ENCODE measurements at regions not wholly inside any gene's neighbourhood (a gene's known extent, or its start where the extent isn't known, plus 50 kb on each side); places are given as distances from the start of the nearest gene placed in this dataset.

DNA sequence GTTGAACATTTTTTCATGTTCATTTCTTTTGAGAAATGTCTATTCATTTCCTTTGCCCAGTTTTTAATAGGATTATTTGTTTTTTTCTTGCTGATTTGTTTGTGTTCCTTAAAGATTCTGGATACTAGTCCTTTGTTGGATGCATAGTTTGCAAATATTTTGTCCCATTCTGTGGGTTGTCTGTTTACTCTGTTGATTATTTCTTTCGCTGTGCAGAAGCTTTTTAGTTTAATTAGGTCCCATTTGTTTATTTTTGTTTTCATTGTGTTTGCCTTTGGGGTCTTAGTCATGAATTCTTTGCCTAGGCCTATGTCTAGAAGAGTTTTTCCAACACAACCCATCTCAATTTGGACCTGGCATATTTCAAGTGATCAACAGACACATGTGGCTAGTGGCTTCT, 116.1 kb upstream of the GALNT2 start:
- DNase-seq (ENCODE audit: low read depth): no peak
- H3K4me3 ChIP-seq (ENCODE audit: low read depth, low read length): no peak overlapping the region
- TF ChIP-seq, protein P1, sequence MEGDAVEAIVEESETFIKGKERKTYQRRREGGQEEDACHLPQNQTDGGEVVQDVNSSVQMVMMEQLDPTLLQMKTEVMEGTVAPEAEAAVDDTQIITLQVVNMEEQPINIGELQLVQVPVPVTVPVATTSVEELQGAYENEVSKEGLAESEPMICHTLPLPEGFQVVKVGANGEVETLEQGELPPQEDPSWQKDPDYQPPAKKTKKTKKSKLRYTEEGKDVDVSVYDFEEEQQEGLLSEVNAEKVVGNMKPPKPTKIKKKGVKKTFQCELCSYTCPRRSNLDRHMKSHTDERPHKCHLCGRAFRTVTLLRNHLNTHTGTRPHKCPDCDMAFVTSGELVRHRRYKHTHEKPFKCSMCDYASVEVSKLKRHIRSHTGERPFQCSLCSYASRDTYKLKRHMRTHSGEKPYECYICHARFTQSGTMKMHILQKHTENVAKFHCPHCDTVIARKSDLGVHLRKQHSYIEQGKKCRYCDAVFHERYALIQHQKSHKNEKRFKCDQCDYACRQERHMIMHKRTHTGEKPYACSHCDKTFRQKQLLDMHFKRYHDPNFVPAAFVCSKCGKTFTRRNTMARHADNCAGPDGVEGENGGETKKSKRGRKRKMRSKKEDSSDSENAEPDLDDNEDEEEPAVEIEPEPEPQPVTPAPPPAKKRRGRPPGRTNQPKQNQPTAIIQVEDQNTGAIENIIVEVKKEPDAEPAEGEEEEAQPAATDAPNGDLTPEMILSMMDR (IDR thresholded peaks at IDR 0.05; ENCODE audit: control insufficient read depth, extremely low read depth, insufficient read depth): no peak

DNA sequence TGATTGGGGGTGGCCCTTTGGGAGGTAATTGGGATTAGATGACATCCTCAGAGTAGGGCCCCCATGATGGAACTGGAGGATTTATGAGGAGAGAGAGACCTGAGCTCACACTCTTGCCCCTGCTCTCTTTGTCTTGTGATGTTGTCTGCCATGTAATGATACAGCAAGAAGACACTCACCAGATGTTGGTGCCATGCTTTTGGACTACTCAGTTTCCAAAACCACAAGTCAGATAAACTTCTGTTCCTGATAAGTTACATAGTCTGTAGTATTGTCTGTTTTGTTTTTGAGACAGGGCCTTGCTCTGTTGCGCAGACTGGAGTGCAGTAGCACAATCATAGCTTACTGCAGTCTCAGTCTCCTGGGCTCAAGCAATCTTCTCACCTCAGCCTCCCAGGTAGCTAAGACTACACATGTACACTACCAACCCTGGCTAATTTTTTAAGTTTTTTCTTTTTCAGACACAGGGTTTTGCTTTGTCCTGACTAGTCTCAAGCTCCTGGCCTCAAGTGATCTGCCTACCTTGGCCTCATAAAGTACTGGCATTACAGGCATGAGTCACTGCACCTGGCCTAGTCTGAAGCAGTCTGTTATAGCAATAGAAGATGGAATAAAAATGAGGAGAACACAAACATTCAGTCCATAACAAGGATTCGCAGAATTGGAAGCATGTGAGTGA, 115.0 kb upstream of the GALNT2 start:
- no peak for DNase-seq (ENCODE audit: low read depth)
- no peak overlapping the region for H3K4me3 ChIP-seq (ENCODE audit: low read depth, low read length)
- TF ChIP-seq, protein P1 (IDR thresholded peaks at IDR 0.05; ENCODE audit: control insufficient read depth, extremely low read depth, insufficient read depth): no peak

DNA sequence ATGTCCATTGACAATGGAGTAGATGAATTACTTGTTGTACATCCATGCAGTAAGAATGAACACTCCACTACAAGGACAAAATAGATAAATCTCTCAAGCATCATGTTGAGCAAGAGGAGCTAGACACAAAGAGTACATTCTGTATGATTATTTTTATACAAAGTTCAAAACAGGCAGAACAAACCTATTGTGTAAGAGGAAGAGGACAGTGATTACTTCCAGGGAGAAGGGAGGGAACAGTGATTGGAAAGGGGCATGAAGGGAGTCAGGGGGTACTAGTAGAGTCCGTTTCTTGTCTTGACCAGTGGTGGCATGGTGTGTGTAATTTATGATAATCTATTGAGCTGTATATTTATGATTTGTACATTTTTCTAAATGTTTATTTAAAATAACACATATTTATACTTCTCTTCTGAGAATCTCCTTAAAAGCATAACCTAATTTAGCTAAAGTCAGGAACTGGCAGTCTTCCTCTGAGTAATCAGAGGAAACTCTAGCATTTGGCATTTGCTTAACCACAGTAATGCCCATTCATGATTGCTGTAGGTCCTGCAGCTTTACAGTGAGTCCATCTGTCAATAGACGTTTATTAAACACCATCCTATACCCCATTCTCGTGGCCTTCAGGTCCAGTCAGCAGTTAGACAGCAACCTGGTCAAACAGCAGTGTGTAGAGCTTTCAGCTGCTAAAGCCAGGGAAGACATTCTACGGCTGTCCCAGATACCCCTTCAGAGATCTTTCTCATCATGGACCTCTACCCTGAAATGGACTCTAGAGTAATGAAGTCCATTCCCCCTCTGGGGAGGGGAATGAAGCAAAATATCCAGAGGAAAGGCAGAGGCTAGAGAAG, 114.1 kb upstream of the GALNT2 start:
- TF ChIP-seq, protein P1 (IDR thresholded peaks at IDR 0.05; ENCODE audit: control insufficient read depth, extremely low read depth, insufficient read depth): no peak
- no peak overlapping the region for H3K4me3 ChIP-seq (ENCODE audit: low read depth, low read length)
- no peak for DNase-seq (ENCODE audit: low read depth)

DNA sequence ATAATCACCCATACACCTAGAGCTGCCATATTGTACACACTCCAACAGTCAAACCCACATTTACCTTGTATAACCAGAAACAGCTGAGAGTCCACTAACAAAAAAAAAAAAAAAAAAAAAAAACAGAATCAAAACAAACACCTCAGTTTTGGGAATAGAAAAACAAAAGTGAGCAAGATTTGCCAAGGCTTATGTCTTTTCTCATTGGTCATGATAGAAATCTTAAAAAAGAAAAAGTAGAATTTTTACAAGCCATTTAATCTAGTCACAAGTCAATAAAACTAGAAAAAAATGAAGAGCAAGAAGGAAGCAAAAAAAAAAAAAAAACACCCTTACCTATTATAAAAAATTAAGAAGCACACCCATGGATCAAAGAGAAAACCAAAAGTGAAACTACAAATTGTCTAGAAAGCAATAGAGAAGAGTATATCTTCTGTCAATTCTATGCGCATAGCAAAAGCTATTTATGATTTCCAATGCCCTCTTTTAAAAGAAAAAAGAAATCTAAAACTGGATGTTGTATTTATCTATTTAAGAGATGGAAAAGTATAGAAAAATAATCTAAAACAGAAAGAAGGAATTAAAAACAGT, 113.2 kb upstream of the GALNT2 start:
- TF ChIP-seq, protein P1 (IDR thresholded peaks at IDR 0.05; ENCODE audit: control insufficient read depth, extremely low read depth, insufficient read depth): no peak
- no peak overlapping the region for H3K4me3 ChIP-seq (ENCODE audit: low read depth, low read length)
- DNase-seq (ENCODE audit: low read depth): no peak

DNA sequence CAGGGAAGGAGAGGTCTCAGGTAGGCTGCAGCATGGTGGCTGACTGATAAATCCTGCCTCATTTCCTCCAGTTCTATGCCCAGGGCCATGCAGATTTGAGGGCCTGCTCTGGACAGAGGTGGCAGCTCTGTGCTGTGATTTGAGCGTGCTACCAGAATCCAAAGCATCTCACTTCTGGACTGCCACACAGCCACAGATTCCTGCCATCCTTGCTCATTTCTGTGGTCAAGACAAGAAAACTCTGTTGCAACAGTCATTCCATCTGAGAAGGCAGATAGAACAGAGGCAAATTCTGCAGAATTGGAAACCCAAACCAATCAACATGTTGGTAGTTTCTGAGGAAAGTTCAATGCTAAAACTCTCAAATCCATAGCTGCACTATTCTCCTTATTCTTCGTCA, 102.8 kb upstream of the GALNT2 start:
- H3K4me3 ChIP-seq (ENCODE audit: low read depth, low read length): no peak overlapping the region
- TF ChIP-seq, protein P1 (IDR thresholded peaks at IDR 0.05; ENCODE audit: control insufficient read depth, extremely low read depth, insufficient read depth): no peak

DNA sequence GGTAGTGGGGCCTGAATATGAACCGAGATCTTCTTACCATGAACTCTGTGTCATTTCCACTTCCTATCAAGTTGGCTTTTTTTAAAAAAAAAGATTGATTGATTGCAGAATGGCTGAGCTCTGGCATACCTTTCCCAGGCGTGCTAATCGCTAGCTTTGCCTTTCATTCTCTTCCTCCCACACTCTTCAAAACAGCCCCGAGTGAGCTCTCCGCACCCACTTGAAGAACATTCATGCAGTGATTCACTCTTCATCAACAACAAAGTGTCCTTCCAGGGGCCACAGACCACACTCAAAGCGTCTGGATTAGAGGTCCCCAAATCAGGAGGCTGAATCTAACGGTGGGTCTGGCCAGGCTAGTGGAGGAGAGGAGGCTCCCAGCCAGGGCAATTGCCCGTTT, 96.3 kb upstream of the GALNT2 start:
- no peak for DNase-seq (ENCODE audit: low read depth)
- H3K4me3 ChIP-seq (ENCODE audit: low read depth, low read length): no peak overlapping the region
- TF ChIP-seq, protein P1 (IDR thresholded peaks at IDR 0.05; ENCODE audit: control insufficient read depth, extremely low read depth, insufficient read depth): no peak

More for the DNA sequence above, 102.8 kb upstream of the GALNT2 start:
- DNase-seq (ENCODE audit: low read depth): no peak
